Parathyroid adenoma (tissue), 2 donors: ENCODE measurements at regions not wholly inside any gene's neighbourhood (a gene's known extent, or its start where the extent isn't known, plus 50 kb on each side); places are given as distances from the start of the nearest gene placed in this dataset.

Experiments
- H2AFZ ChIP-seq: fragments of 300-600 bp; sonication (generic); one replicate; pipeline ENCODE4 v1.7.0; 2017; ENCODE audit warnings: antibody characterized with exemption, mild to moderate bottlenecking
- H3K27ac ChIP-seq: fragments of 300-600 bp; sonication (generic); one replicate; pipeline ENCODE4 v1.7.0; 2017
- H3K27me3 ChIP-seq: fragments of 300-600 bp; sonication (generic); one replicate; pipeline ENCODE4 v1.7.0; 2017; ENCODE audit warnings: low read length; ENCODE audit not compliant: control insufficient read depth, insufficient read depth
- H3K36me3 ChIP-seq: fragments of 300-600 bp; sonication (generic); one replicate; pipeline ENCODE4 v1.7.0; 2017; ENCODE audit warnings: low read length; ENCODE audit not compliant: control insufficient read depth, insufficient read depth
- H3K4me1 ChIP-seq: fragments of 300-600 bp; sonication (generic); one replicate; pipeline ENCODE4 v1.7.0; 2017; ENCODE audit warnings: control low read depth
- H3K4me2 ChIP-seq: fragments of 300-600 bp; sonication (generic); one replicate; pipeline ENCODE4 v1.7.0; 2017; ENCODE audit warnings: low read length
- H3K4me3 ChIP-seq: fragments of 300-600 bp; sonication (generic); one replicate; pipeline ENCODE4 v1.7.0; 2017; ENCODE audit warnings: low read depth, low read length
- H3K79me2 ChIP-seq: fragments of 300-600 bp; sonication (generic); one replicate; pipeline ENCODE4 v1.7.0; 2017; ENCODE audit warnings: control low read depth
- H3K9ac ChIP-seq: fragments of 300-600 bp; sonication (generic); one replicate; pipeline ENCODE4 v1.7.0; 2017; ENCODE audit warnings: mild to moderate bottlenecking
- H3K9me3 ChIP-seq: fragments of 300-600 bp; sonication (generic); one replicate; pipeline ENCODE4 v1.7.0; 2017; ENCODE audit warnings: low read length; ENCODE audit not compliant: control insufficient read depth
- TF ChIP-seq, protein P1 (sequence below): fragments of 300-600 bp; sonication (generic); IDR thresholded peaks from one replicate; pipeline ENCODE4 v1.7.0; 2017; ENCODE audit warnings: antibody characterized with exemption, mild to moderate bottlenecking
- donor health status: primary hyperparathyroidism.

DNA sequence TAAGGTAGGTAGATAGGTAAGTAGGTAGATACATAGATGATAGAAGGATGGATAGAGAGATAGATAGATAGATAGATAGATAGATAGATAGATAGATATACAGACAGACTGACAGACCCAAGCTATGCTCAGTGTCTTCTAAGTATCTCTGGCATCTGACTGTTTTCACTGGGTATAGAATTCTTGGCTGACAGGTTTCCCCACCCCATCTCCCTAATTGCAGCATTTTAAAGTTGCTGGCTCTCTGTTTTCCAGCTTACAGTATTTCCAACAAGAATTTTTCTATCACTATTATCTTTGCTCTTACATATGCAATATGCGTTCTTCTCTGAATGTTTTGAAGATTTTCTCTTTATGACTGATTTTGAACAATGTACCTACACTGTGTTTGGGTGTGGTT is 328.7 kb downstream of the TCERG1L start:
- Histone ChIP-seq H3K4me1 (no peaks in the 10 kb centered on the region), H3K9ac (no peak overlapping the region), H3K9me3 (no peaks in the 10 kb centered on the region), H3K79me2 (no peaks in the 10 kb centered on the region), H3K27me3 (no peaks in the 10 kb centered on the region), H3K27ac (no peak overlapping the region), H3K36me3 (no peaks in the 10 kb centered on the region), H3K4me3 (no peak overlapping the region), H3K4me2 (no peak overlapping the region), H2AFZ (no peak overlapping the region)
- TF ChIP-seq, protein P1, sequence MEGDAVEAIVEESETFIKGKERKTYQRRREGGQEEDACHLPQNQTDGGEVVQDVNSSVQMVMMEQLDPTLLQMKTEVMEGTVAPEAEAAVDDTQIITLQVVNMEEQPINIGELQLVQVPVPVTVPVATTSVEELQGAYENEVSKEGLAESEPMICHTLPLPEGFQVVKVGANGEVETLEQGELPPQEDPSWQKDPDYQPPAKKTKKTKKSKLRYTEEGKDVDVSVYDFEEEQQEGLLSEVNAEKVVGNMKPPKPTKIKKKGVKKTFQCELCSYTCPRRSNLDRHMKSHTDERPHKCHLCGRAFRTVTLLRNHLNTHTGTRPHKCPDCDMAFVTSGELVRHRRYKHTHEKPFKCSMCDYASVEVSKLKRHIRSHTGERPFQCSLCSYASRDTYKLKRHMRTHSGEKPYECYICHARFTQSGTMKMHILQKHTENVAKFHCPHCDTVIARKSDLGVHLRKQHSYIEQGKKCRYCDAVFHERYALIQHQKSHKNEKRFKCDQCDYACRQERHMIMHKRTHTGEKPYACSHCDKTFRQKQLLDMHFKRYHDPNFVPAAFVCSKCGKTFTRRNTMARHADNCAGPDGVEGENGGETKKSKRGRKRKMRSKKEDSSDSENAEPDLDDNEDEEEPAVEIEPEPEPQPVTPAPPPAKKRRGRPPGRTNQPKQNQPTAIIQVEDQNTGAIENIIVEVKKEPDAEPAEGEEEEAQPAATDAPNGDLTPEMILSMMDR = no peak

GRCh38 chr10:130983749-130984148 is 327.8 kb downstream of the TCERG1L start:
- Histone ChIP-seq H3K4me1 (no peaks in the 10 kb centered on the region), H2AFZ (no peak overlapping the region), H3K36me3 (no peaks in the 10 kb centered on the region), H3K4me3 (no peak overlapping the region), H3K27ac (no peak overlapping the region), H3K79me2 (no peaks in the 10 kb centered on the region), H3K4me2 (no peak overlapping the region), H3K27me3 (no peaks in the 10 kb centered on the region), H3K9me3 (no peaks in the 10 kb centered on the region), H3K9ac (no peak overlapping the region)
- TF ChIP-seq, protein P1 = no peak

DNA sequence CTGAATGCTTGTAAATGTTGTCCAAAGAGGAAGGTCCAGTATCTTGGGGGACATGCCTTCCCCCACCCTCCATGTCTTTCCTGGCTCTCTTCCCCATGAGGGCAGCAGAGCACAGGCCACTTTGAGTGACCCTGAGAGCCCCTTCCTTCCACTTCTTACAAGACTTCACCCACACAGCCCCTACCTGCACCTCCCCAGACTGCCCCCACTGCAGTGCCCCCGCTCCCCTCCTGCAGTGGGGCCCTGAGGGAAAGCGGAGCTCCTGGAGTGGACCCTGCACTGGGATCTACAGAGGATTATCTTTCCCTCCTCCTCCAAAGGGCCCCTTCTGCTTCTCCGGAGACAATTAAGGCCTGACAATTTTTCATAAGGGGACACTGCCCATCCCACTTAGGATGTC is 326.8 kb downstream of the TCERG1L start:
- Histone ChIP-seq H3K36me3 (no peaks in the 10 kb centered on the region), H3K27me3 (no peaks in the 10 kb centered on the region), H3K79me2 (no peaks in the 10 kb centered on the region), H3K9me3 (no peaks in the 10 kb centered on the region), H3K4me1 (no peaks in the 10 kb centered on the region), H2AFZ (no peak overlapping the region), H3K9ac (no peak overlapping the region), H3K4me2 (no peak overlapping the region), H3K4me3 (no peak overlapping the region), H3K27ac (no peak overlapping the region)
- TF ChIP-seq, protein P1 = no peak

- no peak overlapping the region for H3K4me3 ChIP-seq
- no peaks in the 10 kb centered on the region for H3K79me2 ChIP-seq
- H3K27ac ChIP-seq = no peak overlapping the region
- no peaks in the 10 kb centered on the region for H3K27me3 ChIP-seq
- TF ChIP-seq, protein P1 = no peak
- H3K4me1 ChIP-seq = no peaks in the 10 kb centered on the region
- H2AFZ ChIP-seq = no peak overlapping the region
- H3K9me3 ChIP-seq = no peaks in the 10 kb centered on the region
- no peak overlapping the region for H3K9ac ChIP-seq
- H3K4me2 ChIP-seq = no peak overlapping the region
- no peaks in the 10 kb centered on the region for H3K36me3 ChIP-seq
These were observed 326.3 kb downstream of the TCERG1L start for GRCh38 chr10:130985158-130985753.

DNA sequence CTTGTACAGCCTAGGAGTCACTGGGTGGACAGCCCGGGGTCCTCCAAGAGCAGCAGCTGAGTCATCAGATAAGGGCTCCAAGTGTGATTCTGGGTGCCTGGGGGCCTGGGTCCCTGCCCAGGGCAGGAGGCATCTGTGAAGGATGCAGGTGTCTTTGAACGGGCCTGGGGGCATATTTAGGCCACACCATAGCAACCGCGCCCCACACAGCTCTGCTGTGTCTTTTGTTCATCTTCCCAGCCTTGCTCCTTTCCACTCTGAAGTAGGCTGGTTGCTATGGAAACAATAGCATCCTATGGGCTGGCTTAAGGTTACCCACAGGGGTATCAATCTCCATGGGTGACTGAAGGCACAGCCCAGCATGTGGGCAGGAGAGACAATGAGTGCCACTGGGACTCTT is 324.7 kb downstream of the TCERG1L start:
- H3K9me3 ChIP-seq = no peaks in the 10 kb centered on the region
- no peak overlapping the region for H3K4me3 ChIP-seq
- no peaks in the 10 kb centered on the region for H3K27me3 ChIP-seq
- TF ChIP-seq, protein P1 = no peak
- no peak overlapping the region for H3K9ac ChIP-seq
- H3K27ac ChIP-seq = no peak overlapping the region
- H3K4me1 ChIP-seq = no peaks in the 10 kb centered on the region
- H3K4me2 ChIP-seq = no peak overlapping the region
- H3K36me3 ChIP-seq = no peaks in the 10 kb centered on the region
- H3K79me2 ChIP-seq = no peaks in the 10 kb centered on the region
- H2AFZ ChIP-seq = no peak overlapping the region
